ENCODE measurements at regions not wholly inside any gene's neighbourhood (a gene's known extent, or its start where the extent isn't known, plus 50 kb on each side); places are given as distances from the start of the nearest gene placed in this dataset.
"Not testable (repeated sequence)": the region's sequence is repeated elsewhere in the genome, so short reads cannot be mapped to it uniquely, and the experiment has no call there.

DNA sequence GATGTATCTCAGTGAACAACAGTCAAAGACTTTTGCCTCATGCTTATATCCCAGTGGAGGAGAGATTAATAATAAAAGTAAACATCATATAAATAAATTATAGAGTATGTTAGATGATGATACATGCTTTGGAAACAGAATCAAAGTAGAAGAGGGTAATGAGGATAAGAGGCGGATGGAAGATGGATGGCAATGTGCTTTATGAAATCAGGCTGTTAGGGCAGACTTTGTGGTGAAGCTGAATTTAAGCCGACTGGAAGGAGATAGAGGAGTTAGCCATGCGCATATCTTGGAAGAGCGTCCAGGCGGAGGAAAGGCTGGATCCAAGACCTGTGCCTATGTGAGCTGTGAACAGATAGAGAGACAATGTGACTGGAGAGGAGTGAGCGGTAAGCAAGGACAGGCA is 74.9 kb upstream of the GUCY1A1 start:
- DNase-seq: no peak

DNA sequence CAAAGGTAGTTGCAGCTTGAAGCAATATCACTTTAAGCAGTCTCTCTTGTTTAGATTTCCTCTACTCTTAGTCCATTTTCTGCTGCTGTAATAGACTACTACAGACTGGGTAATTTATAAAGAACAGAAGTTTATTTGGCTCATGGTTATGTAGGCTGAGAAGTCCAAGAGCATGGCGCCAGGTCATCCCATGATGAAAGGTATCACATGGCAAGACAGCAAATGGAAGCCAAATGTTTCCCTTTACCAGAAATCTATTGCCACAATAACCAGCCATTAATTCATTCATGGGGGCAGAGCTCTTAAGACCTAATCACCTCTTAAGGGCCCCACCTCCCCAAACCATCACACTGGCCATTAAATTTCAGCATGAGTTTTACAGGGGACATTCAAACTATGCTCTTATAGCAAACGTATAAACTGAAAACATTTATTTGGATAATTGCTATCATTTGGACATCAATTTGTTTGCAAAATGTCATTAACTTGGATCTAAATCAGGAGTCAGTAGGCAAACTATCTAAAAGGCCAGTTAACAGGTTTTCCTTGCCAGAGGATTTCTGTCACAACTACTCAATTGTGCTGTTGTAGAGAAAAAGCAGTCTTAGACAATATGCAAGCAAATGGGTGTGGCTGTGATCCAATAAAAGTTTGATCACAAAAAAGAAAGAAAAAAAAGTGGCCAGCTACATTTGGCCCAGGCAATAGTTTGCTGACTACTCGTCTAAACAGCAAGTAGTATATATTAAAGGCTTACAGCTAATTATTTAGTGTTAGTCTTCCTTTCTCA is 75.7 kb upstream of the GUCY1A1 start:
- no peak for DNase-seq

DNA sequence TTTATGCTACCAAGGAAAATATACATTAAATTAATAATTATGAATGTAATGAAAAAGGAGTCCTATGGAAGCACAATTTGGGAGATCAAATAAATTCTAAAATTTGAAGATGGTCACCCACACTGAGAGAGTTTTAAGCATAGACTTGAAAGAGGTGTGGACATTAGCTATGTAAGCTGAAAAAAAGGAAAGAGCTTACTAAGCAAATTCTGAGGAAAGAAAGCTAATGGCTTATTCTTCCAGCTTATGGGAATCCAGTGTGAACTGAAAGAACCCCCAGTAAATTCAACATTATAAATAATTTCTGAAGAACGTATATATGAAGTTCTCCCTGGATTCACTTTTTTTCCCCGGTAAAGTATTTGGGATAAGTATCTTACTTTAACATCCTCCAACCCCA is 78.2 kb upstream of the GUCY1A1 start:
- DNase-seq: no peak

DNA sequence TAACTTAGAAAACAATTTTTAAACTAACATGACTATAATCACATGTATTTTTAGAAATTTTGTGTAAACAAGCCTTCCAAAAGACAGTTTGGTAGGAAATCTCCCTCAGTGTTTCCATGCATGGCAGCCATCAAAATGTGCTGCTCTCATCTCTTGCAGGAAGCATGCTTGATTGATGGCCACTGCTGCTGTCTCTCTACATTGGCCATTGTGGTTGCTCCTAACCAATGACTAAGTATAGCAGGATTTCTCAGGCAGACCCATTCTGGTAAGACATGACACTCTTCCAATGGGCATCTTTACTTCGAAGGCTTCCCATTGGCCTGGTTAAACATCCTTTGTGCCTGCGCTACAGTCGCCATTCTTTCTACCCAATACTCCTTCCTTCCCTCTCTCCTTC is 78.9 kb upstream of the GUCY1A1 start:
- no peak for DNase-seq

DNA sequence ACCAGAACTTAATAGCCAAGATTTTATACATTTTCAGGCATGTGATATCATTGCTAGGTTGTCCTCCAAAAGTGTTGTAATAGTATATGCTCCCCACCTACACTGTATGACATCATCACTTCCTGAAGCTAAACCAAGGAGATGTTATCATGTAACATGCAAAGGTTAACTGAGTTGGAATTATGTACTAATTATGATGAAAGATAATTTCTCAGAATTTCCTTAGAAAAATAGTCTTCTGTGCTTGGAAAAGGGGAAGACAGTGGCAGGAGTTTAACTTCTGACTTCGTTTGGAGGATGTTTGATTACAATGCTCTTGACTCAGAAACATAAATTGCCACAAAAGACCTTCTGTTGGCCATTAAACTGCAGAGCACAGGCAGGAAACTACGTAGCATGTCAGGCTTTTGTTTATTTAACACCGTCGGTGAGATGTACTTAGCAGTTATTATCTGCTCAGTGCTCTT is 83.6 kb upstream of the GUCY1A1 start:
- DNase-seq: no peak

DNA sequence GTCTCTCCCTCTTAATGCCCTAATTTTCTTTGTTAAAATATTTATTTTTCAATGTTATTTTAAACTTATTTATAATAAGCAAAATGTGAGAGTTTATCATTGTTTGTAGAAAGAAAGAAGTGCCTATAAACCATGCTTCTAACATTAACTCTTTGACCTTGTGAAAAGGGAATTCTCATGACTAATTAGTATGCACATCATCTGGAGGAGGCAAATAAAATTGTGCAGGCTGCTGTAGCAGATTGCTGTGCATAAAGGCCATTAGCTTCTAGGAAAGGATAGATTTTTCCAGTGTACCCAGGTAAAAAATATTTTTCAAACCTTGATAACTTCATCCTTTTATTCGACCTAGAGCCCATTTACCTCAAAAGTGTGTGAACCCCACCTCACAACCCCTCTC is 84.6 kb upstream of the GUCY1A1 start:
- no peak for DNase-seq

DNA sequence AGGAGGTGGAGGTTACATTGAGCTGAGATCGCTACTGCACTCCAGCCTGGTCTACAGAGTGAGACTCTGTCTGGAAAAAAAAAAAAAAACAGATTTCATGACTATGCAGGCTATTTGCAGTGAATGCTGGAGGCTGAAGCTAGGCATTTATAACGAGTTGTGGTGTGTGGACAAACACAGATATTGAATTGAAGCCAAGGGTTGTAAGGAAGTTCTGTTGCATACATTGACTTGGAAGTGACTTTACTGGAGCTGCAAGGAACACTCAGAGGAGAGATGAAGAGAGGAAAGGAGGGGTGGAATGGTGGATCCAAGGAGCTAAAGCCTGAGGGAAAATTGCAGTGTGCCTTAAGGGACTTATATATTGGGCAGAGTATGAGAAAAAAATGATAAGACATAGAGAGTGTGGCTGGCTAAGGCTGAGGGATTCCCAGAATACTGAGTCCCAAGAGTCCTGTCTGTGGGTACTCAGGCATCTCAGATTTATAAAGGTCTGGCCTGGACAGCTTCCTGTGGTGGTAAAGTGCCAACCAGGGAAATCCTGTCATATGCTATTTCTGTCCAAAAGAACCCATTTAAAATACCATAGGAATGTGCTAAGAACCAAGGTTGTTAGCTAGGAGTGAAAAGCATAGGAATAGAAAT is 87.8 kb upstream of the GUCY1A1 start:
- no peak for DNase-seq

DNA sequence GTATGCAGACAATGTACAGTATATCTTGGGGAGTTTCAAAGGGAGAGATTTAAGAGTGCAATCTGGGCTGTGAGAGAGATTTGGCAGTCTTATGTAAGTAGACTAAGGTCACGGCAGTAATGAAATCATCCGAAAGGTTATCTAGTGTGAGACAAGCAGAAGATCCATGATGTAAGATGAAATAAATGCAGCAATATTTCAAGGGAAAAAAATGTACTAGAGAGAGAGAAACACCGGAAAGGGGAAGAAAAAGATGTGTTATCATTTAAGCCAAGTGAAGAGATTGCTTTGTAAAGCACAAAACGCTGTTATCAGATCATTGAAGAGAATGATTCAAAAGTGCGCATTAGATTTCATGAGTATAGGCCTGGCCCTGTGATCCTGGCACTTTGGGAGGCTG is 88.4 kb upstream of the GUCY1A1 start:
- DNase-seq: no peak

DNA sequence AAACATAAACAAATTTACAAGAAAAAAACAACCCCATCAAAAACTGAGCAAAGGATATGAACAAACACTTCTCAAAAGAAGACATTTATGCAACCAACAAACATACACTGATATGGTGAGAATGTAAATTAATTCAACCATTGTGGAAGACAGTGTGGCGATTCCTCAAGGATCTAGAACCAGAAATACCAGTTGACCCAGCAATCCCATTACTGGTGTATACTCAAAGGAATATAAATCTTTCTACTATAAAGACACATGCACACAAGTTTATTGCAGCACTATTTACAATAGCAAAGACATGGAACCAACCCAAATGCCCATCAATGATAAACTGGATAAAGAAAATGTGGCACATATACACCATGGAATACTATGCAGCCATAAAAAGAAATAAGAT is 92.3 kb upstream of the GUCY1A1 start:
- DNase-seq: not testable (repeated sequence)

DNA sequence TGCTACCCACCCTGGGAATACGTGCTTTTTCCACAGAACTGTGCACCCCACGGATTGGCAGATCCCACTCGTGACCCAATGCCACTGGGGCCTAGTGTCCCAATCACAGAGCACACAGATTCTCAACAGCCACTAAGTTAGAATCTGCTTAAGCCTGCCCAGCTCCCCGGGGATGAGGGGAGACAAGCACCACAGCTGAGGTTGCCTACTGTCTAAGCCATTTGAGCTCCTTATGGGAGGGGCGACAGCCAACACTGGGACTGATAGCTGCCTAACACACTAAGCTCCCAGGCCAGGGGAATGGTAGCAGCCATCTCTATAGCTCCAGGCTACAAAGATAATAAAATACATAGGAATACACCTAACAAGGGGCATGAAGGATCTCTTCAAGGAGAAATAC is 93.5 kb upstream of the GUCY1A1 start:
- DNase-seq: no peak

DNA sequence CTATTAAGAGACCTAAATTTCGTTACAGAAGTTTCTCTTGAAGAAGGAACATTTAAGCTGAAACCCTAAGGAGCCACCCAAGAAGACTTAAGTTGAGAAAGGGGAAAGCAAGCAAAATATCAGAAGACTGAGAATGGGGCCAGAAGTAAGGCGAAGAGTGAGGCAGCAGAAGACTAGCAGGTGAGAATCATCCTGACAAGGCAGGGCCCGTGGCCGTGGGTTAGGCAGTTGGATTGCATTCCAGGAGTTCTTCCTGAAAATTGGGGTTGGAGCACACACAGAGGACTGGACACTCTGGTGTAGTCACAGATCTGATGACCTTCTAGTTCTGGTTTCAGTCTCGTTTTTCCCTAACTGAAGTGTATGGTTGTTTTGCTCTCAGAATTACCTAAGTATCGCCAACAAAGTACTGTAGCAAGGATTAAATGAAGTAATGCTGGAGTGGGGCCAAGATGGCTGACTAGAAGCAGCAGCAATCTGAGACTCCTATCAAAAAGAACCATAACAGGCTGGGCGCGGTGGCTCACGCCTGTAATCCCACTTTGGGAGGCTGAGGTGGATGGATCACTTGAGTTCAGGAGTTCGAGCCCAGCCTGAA is 94.4 kb upstream of the GUCY1A1 start:
- no peak for DNase-seq

DNA sequence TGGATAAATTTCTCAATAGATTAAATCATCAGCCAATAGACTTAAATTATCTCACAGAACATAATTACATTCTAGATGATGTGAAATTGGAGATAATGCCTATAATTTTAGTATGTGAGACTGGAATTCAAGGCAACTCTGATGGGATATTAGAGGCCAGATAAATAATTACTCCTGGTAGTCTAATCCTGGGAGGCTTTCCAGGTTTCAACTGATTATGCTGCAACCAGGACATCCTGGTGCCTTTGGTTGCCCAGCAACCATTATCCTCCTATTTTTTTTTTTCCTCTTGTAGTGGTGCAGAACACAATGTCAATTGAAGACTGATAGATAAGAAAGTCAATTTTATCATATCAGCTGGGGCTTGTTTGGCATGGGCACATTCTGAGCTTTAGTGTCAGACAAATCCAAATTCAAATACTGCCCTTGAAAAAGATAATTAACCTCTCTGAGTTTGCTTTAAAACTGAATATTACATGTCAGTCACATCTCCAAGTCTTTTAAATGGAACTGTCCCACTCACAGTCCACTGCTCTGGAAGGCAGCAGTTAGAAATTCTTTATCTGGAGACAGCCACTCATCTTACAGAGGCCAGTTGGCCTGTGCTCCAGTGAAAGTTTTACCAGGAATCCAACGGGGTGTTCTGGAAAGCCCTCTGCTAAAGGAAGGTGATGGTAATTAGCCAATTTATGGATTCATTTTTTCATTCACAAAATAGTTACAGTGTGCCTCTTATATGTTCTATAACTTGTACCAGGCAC is 95.3 kb upstream of the GUCY1A1 start:
- DNase-seq: no peak

DNA sequence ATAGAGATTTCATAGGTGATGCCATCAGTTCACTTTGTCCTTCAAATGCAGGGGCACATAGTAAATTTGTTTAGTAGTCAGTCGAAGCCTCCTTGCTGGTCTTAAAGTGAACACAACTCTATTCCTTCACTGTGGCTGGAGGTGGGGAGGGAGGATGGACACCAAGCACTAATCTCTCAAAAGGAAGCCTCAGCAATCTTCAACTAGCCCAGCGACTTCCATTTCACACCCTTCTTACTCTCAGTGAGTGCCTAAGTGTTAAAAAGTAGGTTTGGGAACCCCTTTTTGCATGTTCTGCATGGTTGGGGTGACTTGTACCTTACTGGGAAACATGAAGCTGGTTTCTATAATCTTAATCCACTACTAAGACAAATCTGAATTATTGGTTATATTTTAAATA is 96.0 kb upstream of the GUCY1A1 start:
- DNase-seq: no peak

DNA sequence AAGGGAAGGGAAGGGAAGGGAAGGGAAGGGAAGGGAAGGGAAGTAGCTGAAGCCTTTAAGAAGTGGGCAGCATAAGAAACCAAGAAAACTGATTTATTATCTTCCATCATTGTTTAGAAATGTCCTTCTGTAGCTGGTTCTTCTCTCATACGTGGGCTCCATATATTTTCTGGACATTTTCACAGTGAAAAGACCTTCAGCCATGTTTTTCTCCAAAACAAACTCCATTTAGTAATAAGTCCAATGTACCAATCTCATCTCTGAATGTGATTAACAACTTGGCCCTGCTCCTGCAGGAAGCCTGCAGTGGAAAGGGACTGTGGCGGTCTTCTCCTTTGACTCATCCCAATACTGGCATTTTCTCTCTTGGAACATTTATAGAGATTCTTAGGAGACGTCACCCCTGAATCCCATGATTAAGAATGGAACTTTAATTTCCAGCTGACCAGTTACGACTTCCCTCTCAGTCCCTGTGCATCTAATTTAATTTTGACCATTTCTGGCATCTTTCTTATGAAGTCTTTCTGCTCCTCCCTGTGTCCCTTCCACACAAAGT is 96.6 kb upstream of the GUCY1A1 start:
- DNase-seq: no peak

DNA sequence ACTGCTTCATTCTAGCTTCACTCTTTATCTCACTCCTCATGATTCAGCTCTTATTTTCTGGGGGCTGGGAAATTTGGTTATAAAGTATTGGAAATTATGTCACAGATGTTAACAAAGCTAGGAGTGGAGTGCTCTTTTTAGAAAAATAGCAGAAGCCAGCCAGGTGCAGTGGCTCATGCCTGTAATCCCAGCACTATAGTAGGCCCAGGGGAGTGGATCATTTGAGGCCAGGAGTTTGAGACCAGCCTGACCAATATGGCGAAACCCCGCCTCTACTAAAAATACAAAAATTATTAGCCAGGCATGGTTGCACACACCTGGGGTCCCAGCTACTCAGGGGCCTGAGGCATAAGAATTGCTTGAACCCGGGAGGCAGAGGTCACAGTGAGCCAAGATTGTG is 97.2 kb upstream of the GUCY1A1 start:
- no peak for DNase-seq

DNA sequence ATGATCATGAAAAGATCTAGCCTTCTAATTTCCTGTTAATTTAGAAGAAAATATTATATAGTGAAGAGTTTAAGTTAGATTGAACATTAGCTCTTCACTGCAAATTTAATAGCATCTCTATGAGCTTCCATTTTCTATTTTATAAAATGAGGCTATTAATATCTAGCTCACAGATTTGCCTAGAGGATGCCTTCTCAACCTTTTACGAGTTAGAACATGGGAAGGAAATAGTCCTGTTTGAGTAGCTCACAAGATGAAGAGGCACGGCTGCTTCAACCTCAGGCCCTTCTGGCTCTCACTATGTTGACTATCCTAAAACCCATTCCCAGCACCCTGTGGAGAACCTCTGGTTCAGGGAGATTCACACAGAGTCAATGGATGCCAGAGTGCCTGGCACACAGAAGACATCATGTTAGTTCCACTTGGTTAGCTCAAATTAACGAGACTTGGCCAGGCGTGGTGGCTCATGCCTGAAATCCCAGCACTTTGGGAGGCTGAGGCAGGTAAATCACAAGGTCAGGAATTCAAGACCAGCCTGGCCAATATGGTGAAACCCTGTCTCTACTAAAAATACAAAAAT is 97.9 kb upstream of the GUCY1A1 start:
- no peak for DNase-seq

DNA sequence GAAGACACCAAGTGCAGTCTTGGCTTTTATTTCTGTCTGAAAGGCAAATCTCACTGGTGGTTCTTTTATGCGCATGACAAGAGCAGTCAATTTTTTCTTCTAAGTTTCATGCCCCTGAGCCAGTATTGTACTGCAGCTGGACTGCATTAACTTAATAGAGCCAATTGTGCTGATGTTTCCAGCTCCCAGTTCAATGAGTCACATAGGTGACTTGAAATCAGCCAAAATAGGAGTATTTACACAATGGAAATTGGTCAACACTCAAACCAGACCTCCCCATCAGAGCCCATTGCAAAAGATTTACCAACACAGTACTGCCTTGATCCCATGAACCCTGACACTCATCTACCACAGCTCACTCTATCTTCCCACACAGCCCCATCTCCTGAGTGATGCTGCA is 100.3 kb upstream of the GUCY1A1 start:
- DNase-seq: no peak

DNA sequence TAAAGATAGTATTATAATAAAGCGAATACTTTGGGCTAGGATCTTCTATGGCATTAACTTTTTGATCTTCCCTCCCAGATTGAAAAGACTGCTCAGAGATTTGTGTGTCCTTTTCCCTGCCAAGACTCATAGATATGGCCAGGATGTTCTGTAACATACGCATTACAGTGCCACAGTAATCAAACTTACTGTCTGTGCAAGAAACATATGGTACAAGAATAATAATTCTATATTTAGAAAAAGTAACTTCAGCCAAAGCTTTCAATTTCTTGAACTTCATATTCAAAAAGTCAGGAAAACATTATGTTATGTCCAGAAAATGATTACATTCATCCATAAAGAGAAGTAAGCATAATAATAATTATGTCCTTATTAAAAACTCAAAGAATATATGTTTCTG is 100.9 kb upstream of the GUCY1A1 start:
- DNase-seq: no peak

DNA sequence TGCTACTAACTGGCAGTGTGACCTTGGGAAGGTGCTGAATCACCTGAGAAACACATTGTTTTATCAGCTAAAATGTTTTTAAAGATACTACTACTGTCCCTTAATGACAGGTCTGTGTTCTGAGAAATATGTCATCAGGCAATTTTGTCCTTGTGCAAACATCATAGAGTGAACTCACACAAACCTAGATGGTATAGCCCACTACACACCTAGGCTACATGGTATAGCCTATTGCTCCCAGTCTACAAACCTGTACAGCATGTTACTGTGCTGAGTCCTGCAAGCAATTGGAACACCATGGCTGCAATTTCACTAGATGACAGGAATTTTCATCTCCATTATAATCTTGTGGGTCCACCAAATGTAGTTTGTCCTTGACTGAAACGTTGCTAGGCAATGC is 101.3 kb upstream of the GUCY1A1 start:
- no peak for DNase-seq

DNA sequence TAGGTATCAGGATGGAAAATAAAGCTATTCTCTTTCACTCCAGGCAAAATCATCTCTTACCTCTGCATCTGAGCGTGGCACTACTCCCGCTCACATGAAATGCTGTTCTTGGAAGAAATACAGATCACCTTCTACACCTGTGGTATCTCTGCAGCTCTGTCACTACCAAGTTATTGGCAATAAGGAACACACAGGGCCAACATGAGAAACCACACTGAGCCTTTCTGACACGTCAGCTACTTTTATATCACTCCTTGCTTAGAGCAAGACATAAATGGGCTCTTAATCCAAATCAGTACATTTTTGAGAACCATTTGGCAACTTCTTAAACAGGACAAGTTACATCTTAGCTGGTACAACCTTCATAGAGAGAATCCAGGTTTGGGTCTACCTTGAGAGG is 101.8 kb upstream of the GUCY1A1 start:
- no peak for DNase-seq

DNA sequence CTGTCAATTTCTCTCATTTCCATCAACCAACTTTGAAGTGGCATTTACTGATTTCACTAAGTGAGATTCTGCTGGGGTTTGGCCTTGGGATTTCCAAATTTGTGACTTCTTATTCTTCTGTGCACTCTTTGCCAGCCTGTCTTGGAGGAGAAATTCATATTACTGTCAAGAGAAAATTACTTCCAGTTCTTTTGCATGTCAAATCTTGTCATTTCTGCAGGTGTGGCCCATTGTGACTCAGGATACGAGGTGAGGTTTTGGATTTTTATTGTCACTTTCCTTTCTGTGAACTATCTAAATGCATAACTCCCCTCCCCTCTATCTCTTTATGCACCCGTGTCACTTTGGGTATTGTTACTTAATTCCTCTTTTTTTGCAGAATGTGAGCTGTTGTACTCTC is 102.6 kb upstream of the GUCY1A1 start:
- DNase-seq: no peak

DNA sequence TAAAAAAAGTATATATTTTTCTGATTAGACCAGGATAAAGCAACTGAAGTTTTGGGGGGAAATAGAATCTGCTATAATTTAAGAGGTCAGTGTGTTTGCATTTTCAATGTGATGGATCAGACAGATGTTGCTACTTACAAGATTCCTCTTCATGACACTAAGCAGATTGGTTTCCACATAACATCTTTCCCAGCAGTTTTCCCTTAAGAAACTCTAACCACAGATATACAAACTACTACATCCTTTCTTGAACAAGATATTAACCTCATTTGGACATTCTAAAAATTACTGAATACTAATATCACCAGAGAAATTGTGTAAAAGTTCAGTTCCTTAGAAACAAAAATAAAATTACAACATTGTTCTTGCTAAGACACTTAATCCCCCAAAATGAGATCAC is 106.7 kb upstream of the GUCY1A1 start:
- DNase-seq: no peak

DNA sequence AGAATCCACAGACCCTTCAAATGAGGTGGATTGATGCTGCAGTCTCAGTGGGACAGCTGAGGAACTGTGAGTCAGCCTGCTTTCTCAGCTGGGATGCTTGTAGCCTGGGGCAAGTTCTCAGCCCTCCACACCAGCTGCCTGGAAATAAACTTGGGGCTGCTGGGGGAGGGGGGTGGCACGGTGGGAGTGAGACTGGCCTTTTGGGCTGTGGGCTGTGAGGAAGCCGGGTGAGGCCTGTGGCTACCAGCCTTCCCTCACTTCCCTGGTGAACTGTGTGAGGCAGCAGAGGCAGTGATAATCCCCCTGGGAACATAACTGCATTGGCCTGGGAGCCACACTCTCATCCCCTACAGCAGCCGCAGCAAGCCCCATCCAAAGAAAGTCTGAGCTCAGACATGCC is 114.5 kb upstream of the GUCY1A1 start:
- no peak for DNase-seq
